ENCODE measurements at regions not wholly inside any gene's neighbourhood (a gene's known extent, or its start where the extent isn't known, plus 50 kb on each side); places are given as distances from the start of the nearest gene placed in this dataset.

GRCh38 chr18:44516450-44516849, 164.2 kb upstream of the SETBP1 start:
- Mint-ChIP-seq H3K27ac (no peak overlapping the region), H3K27me3 (ENCODE audit: low read depth) (no peaks in the 10 kb centered on the region), H3K9me3 (no peaks in the 10 kb centered on the region), H3K4me3 (no peak overlapping the region), H3K4me1 (0 out of 2 replicates have a peak, but pooled peaks cover 3% of the 10 kb centered on the region), H3K36me3 (no peaks in the 10 kb centered on the region)
- ATAC-seq = no peak
- DNase-seq (ENCODE audit: low spot score) = no peak
- ChIA-PET CTCF (no interaction called here), POLR2A (no interaction called here)
- TF ChIP-seq ERG (CRISPR knock-in tag; IDR thresholded peaks at IDR 0.05) = no peak

GRCh38 chr18:44517136-44517535, 163.6 kb upstream of the SETBP1 start:
- H3K4me3 Mint-ChIP-seq = no peak overlapping the region
- TF ChIP-seq ZNF263 (CRISPR knock-in tag; IDR thresholded peaks at IDR 0.05; ENCODE audit: low read depth) = no peak
- no peak for TF ChIP-seq ZBTB21 (CRISPR knock-in tag; IDR thresholded peaks at IDR 0.05; ENCODE audit: borderline replicate concordance)
- no peak for TF ChIP-seq ZNF396 (CRISPR knock-in tag; IDR thresholded peaks at IDR 0.05; ENCODE audit: borderline replicate concordance)
- TF ChIP-seq E2F4 (CRISPR knock-in tag; IDR thresholded peaks at IDR 0.05; ENCODE audit: borderline replicate concordance, low read depth) = no peak
- TF ChIP-seq E2F5 (CRISPR knock-in tag; IDR thresholded peaks at IDR 0.05) = no peak
- no peak for TF ChIP-seq ZNF671 (CRISPR knock-in tag; IDR thresholded peaks at IDR 0.05)
- TF ChIP-seq IRF1 (CRISPR knock-in tag; IDR thresholded peaks at IDR 0.05) = no peak
- TF ChIP-seq SMAD3 (CRISPR knock-in tag; IDR thresholded peaks at IDR 0.05; ENCODE audit: borderline replicate concordance) = no peak
- no peak for TF ChIP-seq AFF4 (CRISPR knock-in tag; IDR thresholded peaks at IDR 0.05; ENCODE audit: borderline replicate concordance)
- TF ChIP-seq KAT7 (CRISPR knock-in tag; IDR thresholded peaks at IDR 0.05; ENCODE audit: borderline replicate concordance) = no peak
- TF ChIP-seq NR2C2 (CRISPR knock-in tag; IDR thresholded peaks at IDR 0.05) = no peak
- no peak for TF ChIP-seq ZSCAN18 (CRISPR knock-in tag; IDR thresholded peaks at IDR 0.05)
- TF ChIP-seq FOXK1 (CRISPR knock-in tag; IDR thresholded peaks at IDR 0.05) = no peak
- no peak for TF ChIP-seq PREB (CRISPR knock-in tag; IDR thresholded peaks at IDR 0.05; ENCODE audit: borderline replicate concordance)
- TF ChIP-seq ZNF532 (CRISPR knock-in tag; IDR thresholded peaks at IDR 0.05; ENCODE audit: borderline replicate concordance) = no peak
- TF ChIP-seq HMGA2 (CRISPR knock-in tag; IDR thresholded peaks at IDR 0.05) = no peak
- TF ChIP-seq ZNF121 (CRISPR knock-in tag; IDR thresholded peaks at IDR 0.05) = no peak
- ATAC-seq = no peak
- H3K27me3 Mint-ChIP-seq (ENCODE audit: low read depth) = no peaks in the 10 kb centered on the region
- H3K4me1 Mint-ChIP-seq = 0 out of 2 replicates have a peak, but pooled peaks cover 3% of the 10 kb centered on the region
- DNase-seq (ENCODE audit: low spot score) = no peak
- ChIA-PET CTCF (no interaction called here), POLR2A (no interaction called here)
- no peak overlapping the region for H3K27ac Mint-ChIP-seq
- no peaks in the 10 kb centered on the region for H3K9me3 Mint-ChIP-seq
- H3K36me3 Mint-ChIP-seq = no peaks in the 10 kb centered on the region
